ENCODE measurements at regions not wholly inside any gene's neighbourhood (a gene's known extent, or its start where the extent isn't known, plus 50 kb on each side); places are given as distances from the start of the nearest gene placed in this dataset.

DNA sequence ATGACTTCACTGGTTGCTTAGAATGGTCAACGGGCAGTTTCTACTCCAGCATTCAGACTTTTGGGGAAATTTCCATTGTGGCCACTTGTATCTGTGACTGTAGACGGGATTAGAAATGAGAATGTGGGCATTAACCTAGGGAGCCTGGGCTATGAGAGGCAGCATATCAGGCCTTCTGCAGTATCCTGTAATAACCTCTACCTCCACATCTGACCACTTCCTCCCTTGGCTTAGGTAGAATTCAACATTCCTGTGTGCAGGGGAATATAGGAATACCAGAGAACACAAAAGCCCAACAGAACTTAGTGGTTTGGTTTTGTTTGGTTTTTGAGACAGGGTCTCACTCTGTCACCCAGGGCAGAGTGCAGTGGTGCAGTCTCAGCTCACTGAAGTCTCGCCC lies 76.4 kb upstream of the HOXC13 start:
- Histone ChIP-seq H3K9me3 (ENCODE audit: control extremely low read depth in 1 of 3, control insufficient read depth in 2 of 3, insufficient read depth in 1 of 3, low read length in 2 of 3) (no peaks in the 10 kb centered on the region), H3K36me3 (replicated peaks in 1 of 2; ENCODE audit: control extremely low read depth in 1 of 2, control insufficient read depth in 1 of 2, extremely low read depth in 1 of 2, insufficient read depth in 2 of 2, low read length in 1 of 2) (no peaks in the 10 kb centered on the region), H3K4me3 (ENCODE audit: control extremely low read depth in 1 of 5, extremely low read depth in 1 of 5, insufficient read depth in 1 of 5, low read depth in 2 of 5, low read length in 4 of 5) (no peak overlapping the region), H4K20me1 (ENCODE audit: control insufficient read depth, insufficient read depth, low read length, poor library complexity, severe bottlenecking) (no peaks in the 10 kb centered on the region), H3K9ac (ENCODE audit: low read length) (no peak overlapping the region), H3K27me3 (replicated peaks in 1 of 4; ENCODE audit: control extremely low read depth in 1 of 4, control insufficient read depth in 3 of 4, insufficient read depth in 4 of 4, low read length in 3 of 4) (peaks cover 0 to 8% (median 2%) of the 10 kb centered on the region in 4 experiments), H3K27ac (ENCODE audit: low read length in 2 of 2) (no peak overlapping the region), H3K4me1 (ENCODE audit: control insufficient read depth in 2 of 2, insufficient read depth in 2 of 2, low read length in 2 of 2) (no peaks in the 10 kb centered on the region), H3K4me2 (replicated peaks; ENCODE audit: low read depth, low read length, poor library complexity, severe bottlenecking) (no peak overlapping the region), H3K79me2 (ENCODE audit: control insufficient read depth, insufficient read depth, low read length) (no peaks in the 10 kb centered on the region), H2AFZ (ENCODE audit: insufficient read depth, low read depth, low read length, poor library complexity, severe bottlenecking) (no peak overlapping the region)
- Mint-ChIP-seq H3K4me1 (no peaks in the 10 kb centered on the region), H3K4me3 (no peak overlapping the region), H3K27me3 (no peaks in the 10 kb centered on the region), H3K9me3 (ENCODE audit: insufficient read depth) (no peaks in the 10 kb centered on the region), H3K27ac (no peak overlapping the region)
- 100% methylated on average over 2 of the region's 3 CpGs for WGBS (ENCODE audit: insufficient coverage)
- TF ChIP-seq, protein P1, sequence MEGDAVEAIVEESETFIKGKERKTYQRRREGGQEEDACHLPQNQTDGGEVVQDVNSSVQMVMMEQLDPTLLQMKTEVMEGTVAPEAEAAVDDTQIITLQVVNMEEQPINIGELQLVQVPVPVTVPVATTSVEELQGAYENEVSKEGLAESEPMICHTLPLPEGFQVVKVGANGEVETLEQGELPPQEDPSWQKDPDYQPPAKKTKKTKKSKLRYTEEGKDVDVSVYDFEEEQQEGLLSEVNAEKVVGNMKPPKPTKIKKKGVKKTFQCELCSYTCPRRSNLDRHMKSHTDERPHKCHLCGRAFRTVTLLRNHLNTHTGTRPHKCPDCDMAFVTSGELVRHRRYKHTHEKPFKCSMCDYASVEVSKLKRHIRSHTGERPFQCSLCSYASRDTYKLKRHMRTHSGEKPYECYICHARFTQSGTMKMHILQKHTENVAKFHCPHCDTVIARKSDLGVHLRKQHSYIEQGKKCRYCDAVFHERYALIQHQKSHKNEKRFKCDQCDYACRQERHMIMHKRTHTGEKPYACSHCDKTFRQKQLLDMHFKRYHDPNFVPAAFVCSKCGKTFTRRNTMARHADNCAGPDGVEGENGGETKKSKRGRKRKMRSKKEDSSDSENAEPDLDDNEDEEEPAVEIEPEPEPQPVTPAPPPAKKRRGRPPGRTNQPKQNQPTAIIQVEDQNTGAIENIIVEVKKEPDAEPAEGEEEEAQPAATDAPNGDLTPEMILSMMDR (IDR thresholded peaks at IDR 0.05), result no peak
- no peak for TF ChIP-seq EZH2 (IDR thresholded peaks at IDR 0.05; ENCODE audit: borderline replicate concordance, insufficient read depth, low read depth, low read length, poor library complexity, severe bottlenecking)
- ChIA-PET POLR2A (no interaction called here), CTCF (interaction anchor here (1.1 kb wide), 1 partner anchor 346 kb away, joined by 4 read pairs; no protein-coding TSS in a partner anchor)
- no peak for DNase-seq
- no peak for ATAC-seq (ENCODE audit: low read depth)
- intact Hi-C loops (cut with micrococcal nuclease), result no loop called here

DNA sequence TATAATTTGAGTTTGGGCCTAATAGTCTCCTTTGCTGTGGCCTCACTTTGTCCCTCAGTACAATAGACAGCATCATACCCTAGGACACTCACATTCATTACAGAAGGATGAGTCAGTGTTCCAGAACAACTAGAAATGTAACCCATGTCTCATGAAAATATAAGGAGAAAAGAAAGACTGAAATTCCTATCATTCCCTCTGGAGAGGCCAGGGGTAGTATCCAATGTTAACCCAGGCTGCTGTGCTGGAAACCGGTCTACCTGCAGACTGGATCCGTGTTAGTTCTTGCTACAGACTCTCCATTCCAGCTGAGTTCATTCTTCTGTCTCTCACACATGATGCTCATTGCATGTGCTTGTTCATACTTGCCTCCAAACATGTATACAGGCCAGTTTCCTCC lies 75.8 kb upstream of the HOXC13 start:
- no peak overlapping the region for H3K9ac ChIP-seq (ENCODE audit: low read length)
- intact Hi-C loops (cut with micrococcal nuclease), result no loop called here

More for the DNA sequence above, 75.8 kb upstream of the HOXC13 start:
- H3K27me3 Mint-ChIP-seq, result no peaks in the 10 kb centered on the region
- Histone ChIP-seq H3K4me2 (replicated peaks; ENCODE audit: low read depth, low read length, poor library complexity, severe bottlenecking) (no peak overlapping the region), H3K4me1 (ENCODE audit: control insufficient read depth in 2 of 2, insufficient read depth in 2 of 2, low read length in 2 of 2) (no peaks in the 10 kb centered on the region), H2AFZ (ENCODE audit: insufficient read depth, low read depth, low read length, poor library complexity, severe bottlenecking) (no peak overlapping the region), H3K9me3 (ENCODE audit: control extremely low read depth in 1 of 3, control insufficient read depth in 2 of 3, insufficient read depth in 1 of 3, low read length in 2 of 3) (no peaks in the 10 kb centered on the region), H3K4me3 (ENCODE audit: control extremely low read depth in 1 of 5, extremely low read depth in 1 of 5, insufficient read depth in 1 of 5, low read depth in 2 of 5, low read length in 4 of 5) (no peak overlapping the region), H3K36me3 (replicated peaks in 1 of 2; ENCODE audit: control extremely low read depth in 1 of 2, control insufficient read depth in 1 of 2, extremely low read depth in 1 of 2, insufficient read depth in 2 of 2, low read length in 1 of 2) (no peaks in the 10 kb centered on the region), H3K27ac (ENCODE audit: low read length in 2 of 2) (no peak overlapping the region), H3K27me3 (replicated peaks in 1 of 4; ENCODE audit: control extremely low read depth in 1 of 4, control insufficient read depth in 3 of 4, insufficient read depth in 4 of 4, low read length in 3 of 4) (peaks cover 0 to 5% (median 2%) of the 10 kb centered on the region in 4 experiments), H4K20me1 (ENCODE audit: control insufficient read depth, insufficient read depth, low read length, poor library complexity, severe bottlenecking) (no peaks in the 10 kb centered on the region), H3K79me2 (ENCODE audit: control insufficient read depth, insufficient read depth, low read length) (no peaks in the 10 kb centered on the region)
- no peaks in the 10 kb centered on the region for H3K9me3 Mint-ChIP-seq (ENCODE audit: insufficient read depth)
- WGBS (ENCODE audit: insufficient coverage), result 92% methylated on average over 2 of the region's 2 CpGs
- no peak overlapping the region for H3K27ac Mint-ChIP-seq
- no peak for TF ChIP-seq EZH2 (IDR thresholded peaks at IDR 0.05; ENCODE audit: borderline replicate concordance, insufficient read depth, low read depth, low read length, poor library complexity, severe bottlenecking)
- TF ChIP-seq, protein P1 (IDR thresholded peaks at IDR 0.05), result no peak
- POLR2A ChIA-PET, result no interaction called here
- H3K4me3 Mint-ChIP-seq, result no peak overlapping the region
- ATAC-seq (ENCODE audit: low read depth) (no peak), DNase-seq (no peak)
- CTCF ChIA-PET, result interaction anchor here (1.1 kb wide), 1 partner anchor 345 kb away, joined by 4 read pairs; no protein-coding TSS in a partner anchor
- H3K4me1 Mint-ChIP-seq, result no peaks in the 10 kb centered on the region
